Activated CD8-positive, alpha-beta memory T cell treated with anti-CD3 and anti-CD28 coated beads, Interleukin-2, amount 10 ng/mL, durations not matched to agents 7 days and 5 days (primary cell): ENCODE measurements at regions not wholly inside any gene's neighbourhood (a gene's known extent, or its start where the extent isn't known, plus 50 kb on each side); places are given as distances from the start of the nearest gene placed in this dataset.
A peak's percentile ranks its signal among the peaks of the same experiment; 100 is the strongest.

Source experiments
- ATAC-seq: fragments of 150-1000 bp; cut with Tn5 transposase; one replicate; pipeline ENCODE4 v1.10.0; 2021; ENCODE audit warnings: moderate library complexity
- CTCF ChIA-PET: fragments of 350-600 bp; sonication (Branson Sonifier 250); formaldehyde crosslinking; loops from one replicate; lab custom pipeline; 2021; ENCODE audit warnings: antibody characterized with exemption; lab: Charles Lee
- DNase-seq: peaks from one replicate; pipeline ENCODE4 v3.0.0-alpha.2; 2020
- H3K27ac Mint-ChIP-seq: one replicate; pipeline ENCODE4 v1.8.0; 2021; ENCODE audit warnings: mild to moderate bottlenecking, mixed read lengths
- H3K27me3 Mint-ChIP-seq: one replicate; pipeline ENCODE4 v1.8.0; 2021; ENCODE audit warnings: mixed read lengths
- H3K36me3 Mint-ChIP-seq: one replicate; pipeline ENCODE4 v1.8.0; 2021; ENCODE audit warnings: mild to moderate bottlenecking, mixed read lengths
- H3K4me1 Mint-ChIP-seq: one replicate; pipeline ENCODE4 v1.8.0; 2021; ENCODE audit warnings: mixed read lengths
- H3K4me3 Mint-ChIP-seq: one replicate; pipeline ENCODE4 v1.8.0; 2021; ENCODE audit warnings: mild to moderate bottlenecking, moderate library complexity, mixed read lengths
- H3K9me3 Mint-ChIP-seq: one replicate; pipeline ENCODE4 v1.8.0; 2022; ENCODE audit warnings: low read depth, mixed read lengths

DNA sequence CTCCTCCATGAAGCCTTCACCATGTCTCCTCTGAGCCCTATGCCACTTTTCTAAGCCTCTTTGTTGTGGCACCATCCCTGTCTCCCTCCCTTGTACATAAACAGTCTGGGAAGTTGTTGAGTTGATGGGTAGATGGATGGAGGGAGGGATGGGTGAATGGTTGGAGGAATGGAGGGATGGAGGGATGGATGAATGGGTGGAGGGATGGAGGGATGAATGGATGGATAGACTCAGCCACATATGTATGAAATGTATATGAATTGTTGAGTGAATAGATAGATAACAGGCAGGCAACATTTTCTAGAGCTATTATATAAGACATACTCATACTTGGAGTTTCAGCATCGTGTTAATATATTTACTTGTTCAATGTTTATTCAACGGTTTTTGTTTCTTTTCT lies 58.3 kb upstream of the HES1 start:
- Mint-ChIP-seq H3K27ac (no peak overlapping the region), H3K4me1 (no peaks in the 10 kb centered on the region), H3K27me3 (peaks cover 71% of the 10 kb centered on the region), H3K9me3 (no peaks in the 10 kb centered on the region), H3K36me3 (no peaks in the 10 kb centered on the region), H3K4me3 (no peak overlapping the region)
- ATAC-seq: no peak
- CTCF ChIA-PET: interaction anchor here (0.6 kb wide), 1 partner anchor 433 kb away, joined by 3 read pairs; no protein-coding TSS in a partner anchor
- DNase-seq: no peak

DNA sequence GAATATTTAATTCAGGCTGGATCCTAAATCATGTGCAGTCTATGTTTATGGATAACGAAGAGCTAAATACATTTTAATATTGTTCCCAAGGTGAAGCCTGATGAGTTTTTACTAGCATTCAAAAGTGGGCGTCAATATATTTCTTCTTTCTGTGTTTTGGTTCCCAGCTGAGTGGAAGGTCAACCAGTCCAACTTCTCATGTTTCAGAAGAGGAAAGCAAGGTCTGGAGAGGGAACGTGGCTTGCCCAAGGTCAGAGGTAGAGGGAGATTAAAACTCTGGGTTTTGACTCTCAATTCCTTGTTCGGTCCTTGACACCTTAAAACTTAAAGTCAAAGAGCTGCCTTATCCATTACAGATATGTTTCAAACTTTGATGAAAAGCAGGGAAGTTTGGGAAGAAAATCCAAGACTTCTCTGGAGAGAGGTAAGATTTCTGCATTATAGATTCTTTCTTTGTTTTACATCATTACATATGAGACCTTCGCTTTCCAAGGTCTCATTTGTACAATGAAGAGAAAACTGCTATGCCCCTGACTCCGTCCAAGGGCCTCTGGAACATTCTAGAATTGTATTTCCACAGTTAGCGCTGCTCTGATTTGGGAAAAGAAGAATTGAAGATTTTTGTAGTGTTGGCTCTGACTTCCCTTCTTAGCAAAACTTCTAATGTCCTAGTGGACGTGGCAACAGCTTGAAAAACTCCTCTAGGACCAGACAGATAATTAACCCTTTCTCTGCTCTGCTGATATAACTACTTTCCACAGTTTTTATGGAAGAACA lies 57.7 kb upstream of the HES1 start:
- no peak for ATAC-seq
- Mint-ChIP-seq H3K4me3 (no peak overlapping the region), H3K4me1 (no peaks in the 10 kb centered on the region), H3K27ac (no peak overlapping the region), H3K9me3 (no peaks in the 10 kb centered on the region), H3K36me3 (no peaks in the 10 kb centered on the region), H3K27me3 (peaks cover 70% of the 10 kb centered on the region)
- no peak for DNase-seq
- CTCF ChIA-PET: no interaction called here

DNA sequence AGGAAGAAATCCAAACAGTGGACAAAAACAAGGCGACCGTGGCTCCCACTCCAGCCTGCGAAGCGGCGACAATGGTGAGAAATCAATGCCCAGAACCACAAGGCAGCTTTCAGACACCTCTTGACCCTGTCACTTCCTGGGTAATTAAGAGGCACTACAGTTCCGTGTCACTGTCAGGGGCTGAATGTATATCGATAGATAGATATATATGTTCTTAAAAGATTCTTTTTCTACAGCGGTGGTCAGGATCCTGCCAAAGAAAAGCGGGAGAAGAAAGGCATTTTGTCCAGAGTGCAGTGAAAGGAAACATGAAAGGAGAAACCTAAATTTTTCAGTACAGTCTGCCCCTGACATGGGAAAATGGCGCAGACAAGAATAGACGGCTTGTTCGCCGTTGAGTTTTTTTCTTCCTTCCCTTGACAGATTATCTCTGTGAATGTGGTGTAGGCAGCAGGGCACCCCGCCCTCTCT lies 56.2 kb upstream of the HES1 start:
- no peak for DNase-seq
- no peak overlapping the region for H3K4me3 Mint-ChIP-seq
- H3K4me1 Mint-ChIP-seq: peaks cover 11% of the 10 kb centered on the region
- no peaks in the 10 kb centered on the region for H3K9me3 Mint-ChIP-seq
- no peak for ATAC-seq
- peaks cover 69% of the 10 kb centered on the region for H3K27me3 Mint-ChIP-seq
- no peak overlapping the region for H3K27ac Mint-ChIP-seq
- CTCF ChIA-PET: no interaction called here
- H3K36me3 Mint-ChIP-seq: no peaks in the 10 kb centered on the region

DNA sequence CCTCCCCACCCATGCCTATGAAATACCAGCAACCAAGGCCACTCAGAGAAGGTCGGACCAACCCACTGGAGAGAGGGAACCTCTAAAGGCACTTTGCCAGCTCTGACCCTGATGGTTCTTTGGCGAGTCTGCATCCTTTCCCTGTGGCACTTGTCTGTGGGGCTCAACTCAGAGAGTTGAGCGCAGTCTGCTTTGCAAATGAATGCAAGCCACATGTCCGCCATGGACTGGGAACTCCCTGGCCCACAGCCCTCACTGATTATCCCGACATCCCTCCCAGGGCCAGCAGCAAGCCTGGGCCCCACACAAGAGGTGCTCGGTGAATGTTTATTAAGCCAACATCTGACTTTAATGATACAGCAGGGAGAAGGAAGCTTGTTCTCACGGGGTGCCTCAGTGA lies 55.5 kb upstream of the HES1 start:
- DNase-seq (no peak), ATAC-seq (no peak)
- Mint-ChIP-seq H3K4me3 (no peak overlapping the region), H3K27me3 (peaks cover 71% of the 10 kb centered on the region), H3K36me3 (no peaks in the 10 kb centered on the region), H3K9me3 (no peaks in the 10 kb centered on the region), H3K27ac (no peak overlapping the region), H3K4me1 (peaks cover 15% of the 10 kb centered on the region)
- CTCF ChIA-PET: no interaction called here

DNA sequence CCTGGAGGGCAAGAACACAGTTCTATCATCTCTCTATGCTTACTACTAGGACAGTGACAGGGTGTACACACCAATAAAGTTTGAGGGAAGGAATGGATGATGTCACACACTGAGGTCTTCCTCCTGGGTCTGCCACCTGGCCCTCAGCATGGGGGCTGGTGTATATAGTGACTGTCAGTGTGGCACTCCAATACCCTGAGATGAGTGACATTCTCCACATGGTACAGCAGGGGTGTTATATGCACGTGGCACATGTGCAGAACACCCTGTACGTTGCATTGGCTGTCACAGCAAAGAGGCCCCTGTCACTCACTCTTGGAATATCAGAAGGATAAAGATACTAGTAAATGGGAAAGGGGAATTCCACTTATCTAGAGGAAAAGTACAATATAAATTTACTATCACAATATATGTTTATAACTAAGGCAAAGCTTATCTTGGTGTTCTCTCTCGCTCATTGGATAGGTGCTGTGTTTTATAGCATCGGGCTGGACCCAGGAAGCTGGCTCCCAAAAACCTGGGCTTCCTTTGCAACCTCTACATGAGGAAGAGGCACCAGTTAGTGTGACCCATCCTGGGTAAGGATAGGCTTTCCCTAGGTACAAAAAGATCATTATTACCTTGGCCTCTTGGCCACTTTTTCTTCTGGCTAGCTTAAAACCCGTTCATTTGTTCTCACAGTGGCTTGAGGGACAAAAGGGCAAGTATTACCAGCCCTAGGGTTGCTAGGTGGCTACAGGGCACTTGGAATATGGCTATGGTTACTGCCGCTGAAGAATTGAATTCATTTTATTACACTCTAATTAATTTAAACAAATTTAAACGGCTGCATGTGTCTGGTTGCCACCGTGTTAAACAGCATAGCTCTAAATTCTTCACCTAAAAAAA lies 54.8 kb upstream of the HES1 start:
- H3K9me3 Mint-ChIP-seq: no peaks in the 10 kb centered on the region
- peaks cover 68% of the 10 kb centered on the region for H3K27me3 Mint-ChIP-seq
- DNase-seq (no peak), ATAC-seq (no peak)
- CTCF ChIA-PET: no interaction called here
- peaks cover 15% of the 10 kb centered on the region for H3K4me1 Mint-ChIP-seq
- no peaks in the 10 kb centered on the region for H3K36me3 Mint-ChIP-seq
- H3K4me3 Mint-ChIP-seq: no peak overlapping the region
- no peak overlapping the region for H3K27ac Mint-ChIP-seq

DNA sequence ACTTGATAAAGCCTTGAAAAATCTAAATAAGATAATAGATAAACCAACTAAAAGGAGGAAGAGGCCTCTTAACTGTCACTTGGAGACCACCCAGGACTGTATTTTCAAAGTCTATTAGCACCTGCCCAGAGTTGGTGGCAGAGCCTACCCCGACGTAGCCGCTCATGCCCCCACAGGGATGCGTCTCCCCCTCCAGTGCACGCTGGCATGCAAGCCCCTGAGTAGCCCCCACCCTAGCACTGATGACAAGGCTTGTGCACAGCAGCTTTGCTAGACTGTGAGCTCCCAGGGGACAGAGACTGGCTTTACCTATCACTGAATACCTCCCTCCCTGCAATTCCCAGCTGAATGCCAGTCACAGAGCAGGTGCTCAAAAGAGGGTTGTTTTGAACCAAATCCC lies 54.1 kb upstream of the HES1 start:
- H3K9me3 Mint-ChIP-seq: no peaks in the 10 kb centered on the region
- CTCF ChIA-PET: no interaction called here
- H3K27ac Mint-ChIP-seq: no peak overlapping the region
- ATAC-seq (no peak), DNase-seq (no peak)
- H3K4me1 Mint-ChIP-seq: peaks cover 15% of the 10 kb centered on the region
- peaks cover 70% of the 10 kb centered on the region for H3K27me3 Mint-ChIP-seq
- H3K36me3 Mint-ChIP-seq: no peaks in the 10 kb centered on the region
- H3K4me3 Mint-ChIP-seq: no peak overlapping the region

DNA sequence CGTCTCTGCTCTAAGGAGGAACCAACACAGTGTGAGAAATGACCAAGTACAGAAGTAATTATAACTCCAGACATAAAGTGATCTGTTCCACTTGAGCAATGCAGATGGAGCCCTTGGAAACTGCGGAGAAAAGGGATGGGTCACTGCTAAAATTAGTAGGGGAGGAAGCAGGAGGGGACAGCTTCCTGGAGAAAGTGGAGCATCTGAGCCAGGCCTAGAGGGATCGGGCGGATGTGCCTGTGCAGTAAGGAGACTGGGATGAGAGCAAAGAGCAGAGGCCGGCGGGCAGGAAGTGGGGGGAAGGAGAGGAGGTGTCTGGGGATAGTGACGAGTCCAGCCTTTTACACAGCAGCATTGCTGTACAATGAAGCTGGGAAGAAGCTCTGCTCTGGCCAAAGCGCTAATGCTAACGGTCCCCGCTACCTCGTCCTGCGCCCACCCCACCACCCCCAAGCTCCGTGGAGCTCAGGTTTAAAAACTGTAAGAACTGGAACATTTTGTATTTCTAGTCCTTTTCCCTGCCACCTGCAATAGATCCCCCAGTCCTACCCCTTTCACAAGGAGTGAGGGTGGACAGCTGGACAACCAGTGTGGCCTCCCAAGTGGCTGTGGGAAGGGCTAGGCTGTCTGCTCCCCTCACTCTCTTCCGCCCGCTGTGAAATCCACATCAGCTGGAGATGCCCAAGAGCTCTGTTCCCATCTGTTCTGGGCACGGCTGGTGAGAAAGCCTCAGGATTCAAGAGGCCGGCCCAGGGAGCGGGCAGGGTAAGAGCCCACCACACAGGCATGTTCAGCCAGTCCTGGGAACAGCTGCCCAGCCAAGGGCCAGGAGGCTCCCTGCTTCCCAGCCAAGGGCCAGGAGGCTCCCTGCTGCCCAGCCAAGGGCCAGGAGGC lies 53.0 kb upstream of the HES1 start:
- no peaks in the 10 kb centered on the region for H3K36me3 Mint-ChIP-seq
- CTCF ChIA-PET: interaction anchor here (1.7 kb wide), 1 partner anchor 233 kb away, joined by 9 read pairs; no protein-coding TSS in a partner anchor

DNA sequence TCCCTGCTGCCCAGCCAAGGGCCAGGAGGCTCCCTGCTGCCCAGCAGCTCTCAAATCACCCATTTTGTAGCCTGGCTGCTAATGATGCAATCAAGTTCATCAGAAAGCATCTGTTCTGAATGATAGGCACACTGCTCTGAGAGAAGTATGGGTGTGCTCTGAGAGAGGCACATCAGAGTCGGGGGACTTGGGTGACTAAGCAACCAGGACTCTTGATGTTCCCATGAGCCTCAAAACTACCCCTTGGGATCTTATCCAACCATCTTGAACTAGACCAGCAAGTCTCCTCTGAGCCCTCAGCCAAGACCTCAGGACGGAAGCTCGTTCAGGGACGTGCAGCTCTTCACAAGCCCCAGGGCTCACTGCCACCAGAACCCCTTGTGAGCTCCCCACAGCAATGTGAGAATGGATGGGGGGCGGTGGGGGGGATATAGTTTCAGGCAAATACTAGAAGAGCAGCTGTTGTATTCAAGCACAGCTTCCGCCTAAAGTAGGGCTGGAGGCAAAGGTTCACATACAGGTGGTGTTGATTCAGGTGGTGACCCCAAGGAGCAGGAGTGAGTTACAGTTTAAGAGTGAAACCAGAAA lies 52.2 kb upstream of the HES1 start:
- H3K27me3 Mint-ChIP-seq: peaks cover 57% of the 10 kb centered on the region
- H3K9me3 Mint-ChIP-seq: no peaks in the 10 kb centered on the region
- ATAC-seq (no peak), DNase-seq (no peak)
- peaks cover 15% of the 10 kb centered on the region for H3K4me1 Mint-ChIP-seq
- H3K27ac Mint-ChIP-seq: no peak overlapping the region
- CTCF ChIA-PET: interaction anchor here (1.7 kb wide), 1 partner anchor 232 kb away, joined by 9 read pairs; no protein-coding TSS in a partner anchor
- no peak overlapping the region for H3K4me3 Mint-ChIP-seq
- H3K36me3 Mint-ChIP-seq: no peaks in the 10 kb centered on the region

More for the DNA sequence above, 53.0 kb upstream of the HES1 start:
- peaks cover 15% of the 10 kb centered on the region for H3K4me1 Mint-ChIP-seq
- H3K4me3 Mint-ChIP-seq: no peak overlapping the region
- no peak overlapping the region for H3K27ac Mint-ChIP-seq
- ATAC-seq (no peak), DNase-seq (no peak)
- peaks cover 65% of the 10 kb centered on the region for H3K27me3 Mint-ChIP-seq
- no peaks in the 10 kb centered on the region for H3K9me3 Mint-ChIP-seq

DNA sequence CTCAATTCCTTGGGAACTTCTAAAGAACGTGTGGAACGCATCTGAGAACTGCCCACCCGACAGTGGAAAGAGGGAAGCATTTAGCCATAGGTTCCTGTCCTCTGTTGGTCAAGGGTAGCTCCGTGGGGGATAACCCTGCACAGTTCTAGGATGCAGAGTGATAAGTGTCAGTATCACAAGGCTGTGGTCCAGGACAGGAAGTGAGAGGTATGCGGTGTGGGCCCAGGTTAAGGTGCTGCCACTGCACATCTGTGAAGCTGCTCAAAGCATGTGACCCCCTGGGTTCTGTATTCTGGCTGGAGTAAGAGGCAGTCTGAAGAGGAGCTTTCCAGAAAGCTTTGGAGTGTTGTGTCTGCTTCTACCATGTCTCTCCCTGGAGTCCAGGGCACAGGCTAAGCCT lies 51.7 kb upstream of the HES1 start:
- no peaks in the 10 kb centered on the region for H3K36me3 Mint-ChIP-seq
- CTCF ChIA-PET: interaction anchor here (1.7 kb wide), 1 partner anchor 231 kb away, joined by 9 read pairs; no protein-coding TSS in a partner anchor
- peaks cover 54% of the 10 kb centered on the region for H3K27me3 Mint-ChIP-seq
- H3K4me3 Mint-ChIP-seq: no peak overlapping the region
- ATAC-seq: peak; percentile 39
- no peak overlapping the region for H3K27ac Mint-ChIP-seq
- DNase-seq: peak; percentile 59
- H3K4me1 Mint-ChIP-seq: peaks cover 17% of the 10 kb centered on the region
- no peaks in the 10 kb centered on the region for H3K9me3 Mint-ChIP-seq
